Transverse colon (tissue), 4 donors: ENCODE measurements at regions not wholly inside any gene's neighbourhood (a gene's known extent, or its start where the extent isn't known, plus 50 kb on each side); places are given as distances from the start of the nearest gene placed in this dataset.

Experiments used
- DNase-seq: peaks from one replicate; pipeline ENCODE4 v3.0.0-alpha.2; 2019
- H3K27ac ChIP-seq, 4 donors: fragments of 200-600 bp; sonication (generic); 2 replicates each; pipeline ENCODE4 v1.5.1; 2016 to 2018; ENCODE audit warnings: inconsistent platforms in 4 of 4
- H3K27me3 ChIP-seq: fragments of 200-600 bp; sonication (generic); 2 replicates; pipeline ENCODE4 v1.5.1; 2017; ENCODE audit warnings: inconsistent platforms
- H3K36me3 ChIP-seq, 4 donors: fragments of 200-600 bp; sonication (generic); 2 replicates each; pipeline ENCODE4 v1.5.1; 2017 to 2019; ENCODE audit warnings: inconsistent platforms in 4 of 4
- H3K4me1 ChIP-seq, 4 donors: fragments of 200-600 bp; sonication (generic); 2 replicates each; pipeline ENCODE4 v1.5.1; 2017 to 2020; ENCODE audit warnings: inconsistent platforms in 4 of 4
- H3K4me3 ChIP-seq, 4 donors: fragments of 200-600 bp; sonication (generic); 1 replicate in 1 of 4; 2 replicates in 3 of 4; pipeline versions ENCODE4 v1.5.1 to v1.6.1; 2017 to 2019; ENCODE audit warnings: inconsistent platforms in 4 of 4
- H3K9me3 ChIP-seq, 2 donors: fragments of 200-600 bp; sonication (generic); 2 replicates each; pipeline ENCODE4 v1.5.1; 2017 to 2019; ENCODE audit warnings: inconsistent platforms in 2 of 2
- EP300 ChIP-seq: sonication (generic); formaldehyde crosslinking; IDR thresholded peaks from one replicate; pipeline ENCODE4 v1.6.1; 2017; ENCODE audit warnings: antibody characterized with exemption, low read depth
- POLR2A ChIP-seq: fragments of 450-650 bp; IDR thresholded peaks from one replicate; pipeline ENCODE4 v1.6.1; 2016; ENCODE audit warnings: antibody characterized with exemption, mild to moderate bottlenecking, moderate library complexity
- POLR2AphosphoS5 ChIP-seq, 3 donors: sonication (generic); formaldehyde crosslinking; IDR thresholded peaks; one replicate each; pipeline ENCODE4 v1.6.1; 2016; ENCODE audit warnings: antibody characterized with exemption in 3 of 3
- WGBS, 2 donors: methylation state at CpG; one replicate each; pipeline ENCODE4 v1.1.5; 2018; ENCODE audit warnings: low coverage in 1 of 2; 5-methylcytosine and 5-hydroxymethylcytosine counted together
- in situ Hi-C, 4 donors: fragments of 200-750 bp; cut with MboI; loops; one replicate each; pipeline versions ENCODE4 v1.15.0 to v1.15.1; 2017; ENCODE audit warnings: low sequenced_read_pairs in 3 of 4, low pct_ligation_motif_present in 1 of 4, low pct_unique_long_range_greater_than_20kb in 1 of 4
- intact Hi-C: fragments of 100-400 bp; cut with DNase I; formaldehyde crosslinking; loops from one replicate; pipeline ENCODE4 v1.15.1; 2023; ENCODE audit warnings: low total_unique reads
- TF ChIP-seq, protein P1 (sequence below), 5 experiments: fragments of 200-600 bp in 3 of 5; fragments of 450-650 bp in 2 of 5; sonication (generic) in 3 of 5; IDR thresholded peaks; 1 replicate in 2 of 5; 2 replicates in 3 of 5; pipeline ENCODE4 v1.5.1; 2016 to 2017; ENCODE audit warnings: antibody characterized with exemption in 5 of 5, inconsistent platforms in 3 of 5, mild to moderate bottlenecking in 2 of 5, moderate library complexity in 1 of 5

DNA sequence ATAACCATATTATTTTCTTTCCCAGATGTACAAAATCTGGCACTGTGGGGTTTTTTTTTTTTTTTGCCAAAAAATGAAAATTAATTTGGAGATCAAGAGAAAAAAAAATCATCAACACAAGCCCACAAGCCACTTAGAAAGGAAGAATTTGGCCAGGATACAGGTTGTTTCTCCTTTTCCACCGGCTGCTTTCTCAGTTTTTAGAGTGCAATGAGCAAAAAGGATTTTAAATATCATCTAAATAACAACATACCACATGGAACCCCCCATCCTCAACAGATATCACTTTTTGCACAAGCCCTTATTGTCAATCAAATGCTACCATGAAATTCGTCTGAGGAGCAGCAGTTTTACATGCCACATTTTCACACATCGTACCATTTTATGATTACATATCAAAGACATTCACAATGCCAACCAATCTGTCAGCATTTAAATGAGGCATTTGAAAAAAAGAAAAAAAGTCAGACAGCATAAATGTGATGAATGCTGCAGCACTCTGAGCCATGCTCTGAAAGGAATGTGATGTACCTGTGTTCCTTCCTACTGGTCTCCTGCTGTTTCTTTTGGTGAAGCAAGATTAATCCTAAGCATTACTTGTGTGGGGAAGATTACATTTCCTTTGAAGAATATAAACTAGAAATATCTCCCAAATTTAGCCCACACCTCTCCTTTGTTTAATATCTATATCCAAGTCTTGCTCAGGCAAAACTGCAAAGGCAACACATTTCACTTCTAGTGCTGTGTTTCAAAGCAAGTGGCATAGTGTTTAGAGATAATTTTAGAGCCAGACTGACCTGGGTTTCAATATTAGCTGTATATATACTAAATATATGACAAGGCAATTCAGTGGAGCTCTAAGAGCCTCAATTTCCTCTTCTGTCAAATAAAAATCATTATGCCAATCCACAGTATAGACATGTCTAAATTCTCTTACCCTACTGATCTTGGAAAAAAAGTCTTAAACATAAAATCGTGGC is 391.3 kb downstream of the CMPK2 start:
- no peaks in the 10 kb centered on the region for H3K27me3 ChIP-seq
- intact Hi-C loops (no loop called here), in situ Hi-C loops (no loop called here)
- 47 to 59% methylated on average over 4 of the region's 4 CpGs for WGBS, 2 donors
- no peaks in the 10 kb centered on the region for H3K4me1 ChIP-seq
- H3K27ac ChIP-seq, result no peak overlapping the region
- no peaks in the 10 kb centered on the region for H3K9me3 ChIP-seq
- no peak for DNase-seq
- TF ChIP-seq, protein P1, sequence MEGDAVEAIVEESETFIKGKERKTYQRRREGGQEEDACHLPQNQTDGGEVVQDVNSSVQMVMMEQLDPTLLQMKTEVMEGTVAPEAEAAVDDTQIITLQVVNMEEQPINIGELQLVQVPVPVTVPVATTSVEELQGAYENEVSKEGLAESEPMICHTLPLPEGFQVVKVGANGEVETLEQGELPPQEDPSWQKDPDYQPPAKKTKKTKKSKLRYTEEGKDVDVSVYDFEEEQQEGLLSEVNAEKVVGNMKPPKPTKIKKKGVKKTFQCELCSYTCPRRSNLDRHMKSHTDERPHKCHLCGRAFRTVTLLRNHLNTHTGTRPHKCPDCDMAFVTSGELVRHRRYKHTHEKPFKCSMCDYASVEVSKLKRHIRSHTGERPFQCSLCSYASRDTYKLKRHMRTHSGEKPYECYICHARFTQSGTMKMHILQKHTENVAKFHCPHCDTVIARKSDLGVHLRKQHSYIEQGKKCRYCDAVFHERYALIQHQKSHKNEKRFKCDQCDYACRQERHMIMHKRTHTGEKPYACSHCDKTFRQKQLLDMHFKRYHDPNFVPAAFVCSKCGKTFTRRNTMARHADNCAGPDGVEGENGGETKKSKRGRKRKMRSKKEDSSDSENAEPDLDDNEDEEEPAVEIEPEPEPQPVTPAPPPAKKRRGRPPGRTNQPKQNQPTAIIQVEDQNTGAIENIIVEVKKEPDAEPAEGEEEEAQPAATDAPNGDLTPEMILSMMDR (IDR thresholded peaks at IDR 0.05), result no peak
- TF ChIP-seq EP300 (no peak), POLR2A (no peak), POLR2AphosphoS5 (IDR thresholded peaks at IDR 0.05) (no peak)
- H3K4me3 ChIP-seq, result no peak overlapping the region
- H3K36me3 ChIP-seq, result no peaks in the 10 kb centered on the region

- Histone ChIP-seq H3K27ac (no peak overlapping the region), H3K36me3 (no peaks in the 10 kb centered on the region), H3K9me3 (no peaks in the 10 kb centered on the region), H3K4me1 (no peaks in the 10 kb centered on the region), H3K4me3 (no peak overlapping the region), H3K27me3 (no peaks in the 10 kb centered on the region)
- in situ Hi-C loops (no loop called here), intact Hi-C loops (no loop called here)
- TF ChIP-seq EP300, result no peak
- WGBS, 2 donors, result 70 to 81% methylated on average over 2 to 4 of the region's 4 CpGs
- DNase-seq, result no peak
These were observed 390.4 kb downstream of the CMPK2 start for GRCh38 chr2:6475155-6475940.

GRCh38 chr2:6480514-6480913 is 385.2 kb downstream of the CMPK2 start:
- H3K4me3 ChIP-seq, result no peak overlapping the region
- no peaks in the 10 kb centered on the region for H3K4me1 ChIP-seq
- in situ Hi-C loops, result no loop called here
- no peaks in the 10 kb centered on the region for H3K36me3 ChIP-seq
- no peak for DNase-seq
- WGBS, 2 donors, result 97% methylated on average over 4 of the region's 4 CpGs; no CpG with 5 or more reads in 1 of the 2 donors
- no peaks in the 10 kb centered on the region for H3K27me3 ChIP-seq
- no peak for TF ChIP-seq EP300
- no peak for TF ChIP-seq POLR2A
- TF ChIP-seq POLR2AphosphoS5 (IDR thresholded peaks at IDR 0.05), result no peak
- TF ChIP-seq, protein P1 (IDR thresholded peaks at IDR 0.05), result no peak
- intact Hi-C loops, result no loop called here
- no peak overlapping the region for H3K27ac ChIP-seq
- H3K9me3 ChIP-seq, result no peaks in the 10 kb centered on the region

- Histone ChIP-seq H3K36me3 (no peaks in the 10 kb centered on the region), H3K4me3 (no peak overlapping the region), H3K27me3 (no peaks in the 10 kb centered on the region), H3K27ac (no peak overlapping the region), H3K9me3 (no peaks in the 10 kb centered on the region), H3K4me1 (no peaks in the 10 kb centered on the region)
- TF ChIP-seq EP300 (no peak), POLR2AphosphoS5 (IDR thresholded peaks at IDR 0.05) (no peak)
- TF ChIP-seq, protein P1 (IDR thresholded peaks at IDR 0.05), result no peak
- WGBS, 2 donors, result 36 to 43% methylated on average over 3 to 4 of the region's 4 CpGs
- intact Hi-C loops, result no loop called here
- DNase-seq, result no peak
- in situ Hi-C loops, result no loop called here
These were observed 383.5 kb downstream of the CMPK2 start for GRCh38 chr2:6482256-6482655.
